ENCODE measurements at regions not wholly inside any gene's neighbourhood (a gene's known extent, or its start where the extent isn't known, plus 50 kb on each side); places are given as distances from the start of the nearest gene placed in this dataset.

DNA sequence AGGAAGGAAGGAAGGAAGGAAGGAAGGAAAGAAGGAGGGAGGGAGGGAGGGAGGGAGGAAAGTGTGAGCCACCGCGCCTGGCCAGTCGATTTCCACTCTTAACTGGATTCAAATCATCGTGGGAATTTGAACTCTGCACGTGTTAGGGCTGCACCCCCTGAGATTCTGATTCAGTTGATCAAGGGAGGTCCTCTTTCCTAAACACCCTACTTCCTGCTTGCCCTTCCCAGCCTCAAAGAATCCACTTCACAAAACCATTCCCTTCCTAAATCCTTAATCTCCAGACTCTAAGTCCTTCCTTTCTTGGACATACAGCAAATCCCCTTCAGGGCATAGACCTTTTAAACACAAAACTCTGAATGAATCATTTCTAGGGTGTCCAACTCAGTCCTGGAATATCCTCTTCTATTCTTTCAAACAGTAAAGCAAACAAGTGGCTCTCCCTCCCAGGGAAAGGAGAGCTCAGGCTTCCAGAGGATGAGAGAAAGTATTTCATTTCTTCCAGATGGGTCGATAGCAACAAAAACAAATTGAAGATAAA is 68.2 kb upstream of the MBOAT2 start:
- Histone ChIP-seq H3F3A (ENCODE audit: insufficient read depth) (no peaks in the 10 kb centered on the region), H3K9ac (ENCODE audit: low read length) (no peak overlapping the region), H3K27me3 (ENCODE audit: low read length) (no peaks in the 10 kb centered on the region), H3K79me2 (ENCODE audit: insufficient read depth, low read length) (no peaks in the 10 kb centered on the region), H3K36me3 (ENCODE audit: low read length) (no peaks in the 10 kb centered on the region), H3K4me3 (ENCODE audit: insufficient read depth, low read length, poor library complexity, severe bottlenecking) (no peak overlapping the region), H3K4me2 (ENCODE audit: low read depth, low read length, poor library complexity, severe bottlenecking) (no peak overlapping the region), H3K27ac (ENCODE audit: low read depth, low read length) (no peak overlapping the region), H2AFZ (ENCODE audit: low read depth, low read length, severe bottlenecking) (no peak overlapping the region), H3K9me3 (ENCODE audit: insufficient read depth, low read length) (no peaks in the 10 kb centered on the region), H3K9me2 (replicated peaks; ENCODE audit: insufficient read depth, low read length) (no peaks in the 10 kb centered on the region), H4K20me1 (ENCODE audit: low read depth, low read length) (no peaks in the 10 kb centered on the region)
- no peak for TF ChIP-seq EZH2phosphoT487 (conservative IDR thresholded peaks at IDR 0.05; ENCODE audit: low read length)
- TF ChIP-seq, protein P1, sequence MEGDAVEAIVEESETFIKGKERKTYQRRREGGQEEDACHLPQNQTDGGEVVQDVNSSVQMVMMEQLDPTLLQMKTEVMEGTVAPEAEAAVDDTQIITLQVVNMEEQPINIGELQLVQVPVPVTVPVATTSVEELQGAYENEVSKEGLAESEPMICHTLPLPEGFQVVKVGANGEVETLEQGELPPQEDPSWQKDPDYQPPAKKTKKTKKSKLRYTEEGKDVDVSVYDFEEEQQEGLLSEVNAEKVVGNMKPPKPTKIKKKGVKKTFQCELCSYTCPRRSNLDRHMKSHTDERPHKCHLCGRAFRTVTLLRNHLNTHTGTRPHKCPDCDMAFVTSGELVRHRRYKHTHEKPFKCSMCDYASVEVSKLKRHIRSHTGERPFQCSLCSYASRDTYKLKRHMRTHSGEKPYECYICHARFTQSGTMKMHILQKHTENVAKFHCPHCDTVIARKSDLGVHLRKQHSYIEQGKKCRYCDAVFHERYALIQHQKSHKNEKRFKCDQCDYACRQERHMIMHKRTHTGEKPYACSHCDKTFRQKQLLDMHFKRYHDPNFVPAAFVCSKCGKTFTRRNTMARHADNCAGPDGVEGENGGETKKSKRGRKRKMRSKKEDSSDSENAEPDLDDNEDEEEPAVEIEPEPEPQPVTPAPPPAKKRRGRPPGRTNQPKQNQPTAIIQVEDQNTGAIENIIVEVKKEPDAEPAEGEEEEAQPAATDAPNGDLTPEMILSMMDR (IDR thresholded peaks at IDR 0.05; ENCODE audit: insufficient read depth, low read length, poor library complexity, severe bottlenecking): no peak

- Histone ChIP-seq H3K4me3 (ENCODE audit: insufficient read depth, low read length, poor library complexity, severe bottlenecking) (no peak overlapping the region), H3K9me3 (ENCODE audit: insufficient read depth, low read length) (no peaks in the 10 kb centered on the region), H3K36me3 (ENCODE audit: low read length) (0 out of 2 replicates have a peak, but pooled peaks cover under 1% of the 10 kb centered on the region), H3K27me3 (ENCODE audit: low read length) (0 out of 2 replicates have a peak, but pooled peaks cover 3% of the 10 kb centered on the region), H2AFZ (ENCODE audit: low read depth, low read length, severe bottlenecking) (no peak overlapping the region), H3K79me2 (ENCODE audit: insufficient read depth, low read length) (no peaks in the 10 kb centered on the region), H3K9ac (ENCODE audit: low read length) (no peak overlapping the region), H3F3A (ENCODE audit: insufficient read depth) (no peaks in the 10 kb centered on the region), H3K27ac (ENCODE audit: low read depth, low read length) (no peak overlapping the region), H4K20me1 (ENCODE audit: low read depth, low read length) (no peaks in the 10 kb centered on the region), H3K9me2 (replicated peaks; ENCODE audit: insufficient read depth, low read length) (no peaks in the 10 kb centered on the region), H3K4me2 (ENCODE audit: low read depth, low read length, poor library complexity, severe bottlenecking) (no peak overlapping the region)
- TF ChIP-seq, protein P1 (IDR thresholded peaks at IDR 0.05; ENCODE audit: insufficient read depth, low read length, poor library complexity, severe bottlenecking): no peak
- TF ChIP-seq EZH2phosphoT487 (conservative IDR thresholded peaks at IDR 0.05; ENCODE audit: low read length): no peak
Measured at GRCh38 chr2:9071032-9071431, 67.5 kb upstream of the MBOAT2 start.

- H3K9me2 ChIP-seq (replicated peaks; ENCODE audit: insufficient read depth, low read length): no peaks in the 10 kb centered on the region
- no peak overlapping the region for H3K9ac ChIP-seq (ENCODE audit: low read length)
- no peak overlapping the region for H3K4me3 ChIP-seq (ENCODE audit: insufficient read depth, low read length, poor library complexity, severe bottlenecking)
Measured at GRCh38 chr2:9069543-9069942, 66.1 kb upstream of the MBOAT2 start.

More at GRCh38 chr2:9069543-9069942, 66.1 kb upstream of the MBOAT2 start:
- TF ChIP-seq, protein P1 (IDR thresholded peaks at IDR 0.05; ENCODE audit: insufficient read depth, low read length, poor library complexity, severe bottlenecking): no peak
- no peak for TF ChIP-seq EZH2phosphoT487 (conservative IDR thresholded peaks at IDR 0.05; ENCODE audit: low read length)
- H4K20me1 ChIP-seq (ENCODE audit: low read depth, low read length): no peaks in the 10 kb centered on the region
- no peak overlapping the region for H2AFZ ChIP-seq (ENCODE audit: low read depth, low read length, severe bottlenecking)
- 0 out of 2 replicates have a peak, but pooled peaks cover 3% of the 10 kb centered on the region for H3K27me3 ChIP-seq (ENCODE audit: low read length)
- H3F3A ChIP-seq (ENCODE audit: insufficient read depth): no peaks in the 10 kb centered on the region
- H3K9me3 ChIP-seq (ENCODE audit: insufficient read depth, low read length): no peaks in the 10 kb centered on the region
- H3K36me3 ChIP-seq (ENCODE audit: low read length): peaks cover 3% of the 10 kb centered on the region; the same call in 1 of the 2 replicates
- no peaks in the 10 kb centered on the region for H3K79me2 ChIP-seq (ENCODE audit: insufficient read depth, low read length)
- no peak overlapping the region for H3K27ac ChIP-seq (ENCODE audit: low read depth, low read length)
- H3K4me2 ChIP-seq (ENCODE audit: low read depth, low read length, poor library complexity, severe bottlenecking): no peak overlapping the region
